HepG2 (cell line): ENCODE measurements at regions not wholly inside any gene's neighbourhood (a gene's known extent, or its start where the extent isn't known, plus 50 kb on each side); places are given as distances from the start of the nearest gene placed in this dataset.

ENCODE experiments used
- FOXA3 ChIP-seq: IDR thresholded peaks from 2 replicates; pipeline ENCODE4 v1.6.1; 2016; ENCODE audit warnings: missing genetic modification reagents, missing compliant biosample characterization
- HMGXB3 ChIP-seq: sonication (generic); formaldehyde crosslinking; IDR thresholded peaks from 2 replicates; pipeline ENCODE4 v1.4.0; 2020; ENCODE audit warnings: missing genetic modification reagents, borderline replicate concordance
- HOXA5 ChIP-seq: sonication (generic); formaldehyde crosslinking; IDR thresholded peaks from 2 replicates; pipeline ENCODE4 v1.4.0; 2020; ENCODE audit warnings: missing genetic modification reagents
- KIAA2018 ChIP-seq: sonication (generic); formaldehyde crosslinking; IDR thresholded peaks from 2 replicates; pipeline ENCODE4 v1.5.0; 2020; ENCODE audit warnings: mild to moderate bottlenecking, missing genetic modification reagents, borderline replicate concordance
- MAFK ChIP-seq, 2 experiments: IDR thresholded peaks in 1 of 2; conservative IDR thresholded peaks in 1 of 2; 2 replicates each; pipeline ENCODE4 v1.6.1; 2011; ENCODE audit warnings: improper control_type of control experiment in 2 of 2, low read length in 2 of 2
- PHF20 ChIP-seq: sonication (generic); formaldehyde crosslinking; IDR thresholded peaks from 2 replicates; pipeline ENCODE4 v1.5.0; 2020; ENCODE audit warnings: mild to moderate bottlenecking, missing genetic modification reagents
- THAP8 ChIP-seq: sonication (generic); formaldehyde crosslinking; IDR thresholded peaks from 2 replicates; pipeline ENCODE4 v1.5.1; 2020; ENCODE audit warnings: missing genetic modification reagents, mild to moderate bottlenecking, borderline replicate concordance
- WIZ ChIP-seq: sonication (generic); formaldehyde crosslinking; IDR thresholded peaks from 2 replicates; pipeline ENCODE4 v1.5.1; 2020; ENCODE audit warnings: mild to moderate bottlenecking, missing genetic modification reagents
- ZNF510 ChIP-seq: sonication (generic); formaldehyde crosslinking; IDR thresholded peaks from 2 replicates; pipeline ENCODE4 v1.4.0; 2020; ENCODE audit warnings: low read depth, mild to moderate bottlenecking, missing genetic modification reagents

- no peak for TF ChIP-seq KIAA2018 (CRISPR knock-in tag)
- no peak for TF ChIP-seq FOXA3 (CRISPR knock-in tag)
- TF ChIP-seq THAP8 (CRISPR knock-in tag): no peak
- no peak for TF ChIP-seq HMGXB3 (CRISPR knock-in tag)
- no peak for TF ChIP-seq PHF20
- no peak for TF ChIP-seq ZNF510 (CRISPR knock-in tag)
- TF ChIP-seq MAFK (conservative IDR thresholded peaks at IDR 0.05 in 1 of 2, IDR thresholded peaks at IDR 0.05 in 1 of 2; ENCODE audit: low read length in 2 of 2): no peak
- TF ChIP-seq HOXA5: no peak
- TF ChIP-seq WIZ: no peak
Measured at GRCh38 chr9:129514891-129515290, 106.0 kb downstream of the C9orf50 start (continued).
